Smooth muscle cell (in vitro differentiated cells): ENCODE measurements at regions not wholly inside any gene's neighbourhood (a gene's known extent, or its start where the extent isn't known, plus 50 kb on each side); places are given as distances from the start of the nearest gene placed in this dataset.

ENCODE experiments used
- DNase-seq: peaks from one replicate; lab custom pipeline; 2025; ENCODE audit not compliant: unreplicated experiment; lab: John Stamatoyannopoulos, UW
- H2AFZ ChIP-seq: fragments of 200-600 bp; sonication (generic); 2 replicates; pipeline ENCODE4 v1.6.0; 2016; ENCODE audit warnings: antibody characterized with exemption, low read depth, mild to moderate bottlenecking
- H3F3A ChIP-seq: fragments of 200-600 bp; sonication (generic); 2 replicates; pipeline ENCODE4 v1.6.0; 2017; ENCODE audit warnings: antibody characterized with exemption, low read depth
- H3K27ac ChIP-seq: fragments of 200-600 bp; sonication (generic); 2 replicates; pipeline ENCODE4 v1.5.1; 2016; ENCODE audit warnings: low read depth, mild to moderate bottlenecking
- H3K27me3 ChIP-seq: fragments of 200-600 bp; sonication (generic); 2 replicates; pipeline ENCODE4 v1.6.1; 2016; ENCODE audit warnings: low read depth, mild to moderate bottlenecking
- H3K36me3 ChIP-seq: fragments of 200-600 bp; sonication (generic); 2 replicates; pipeline ENCODE4 v1.5.1; 2016; ENCODE audit warnings: low read depth
- H3K4me1 ChIP-seq: fragments of 200-600 bp; sonication (generic); 2 replicates; pipeline ENCODE4 v1.5.1; 2016; ENCODE audit warnings: low read depth
- H3K4me2 ChIP-seq: fragments of 200-600 bp; sonication (generic); 2 replicates; pipeline ENCODE4 v1.6.0; 2016; ENCODE audit warnings: mild to moderate bottlenecking
- H3K4me3 ChIP-seq: fragments of 200-600 bp; sonication (generic); 2 replicates; pipeline ENCODE4 v1.5.1; 2016; ENCODE audit warnings: mild to moderate bottlenecking
- H3K79me2 ChIP-seq: fragments of 200-600 bp; sonication (generic); 2 replicates; pipeline ENCODE4 v1.6.0; 2016; ENCODE audit warnings: low read depth, mild to moderate bottlenecking
- H3K9ac ChIP-seq: fragments of 200-600 bp; sonication (generic); 2 replicates; pipeline ENCODE4 v1.6.0; 2016; ENCODE audit warnings: low read depth
- H3K9me3 ChIP-seq: fragments of 200-600 bp; sonication (generic); replicated peaks from 2 replicates; pipeline ENCODE4 v1.5.1; 2016; ENCODE audit warnings: low read depth
- H4K20me1 ChIP-seq: fragments of 200-600 bp; sonication (generic); 2 replicates; pipeline ENCODE4 v1.6.0; 2016; ENCODE audit warnings: low read depth
- WGBS: methylation state at CpG from one replicate; pipeline ENCODE4 v1.1.7; 2016; ENCODE audit warnings: low lambda C conversion rate; 5-methylcytosine and 5-hydroxymethylcytosine counted together
- TF ChIP-seq, protein P1 (sequence below): fragments of 200-600 bp; sonication (generic); IDR thresholded peaks from 2 replicates; pipeline ENCODE4 v1.5.1; 2017; ENCODE audit warnings: borderline replicate concordance, mild to moderate bottlenecking, antibody characterized with exemption; ENCODE audit not compliant: insufficient read depth, poor library complexity, severe bottlenecking

DNA sequence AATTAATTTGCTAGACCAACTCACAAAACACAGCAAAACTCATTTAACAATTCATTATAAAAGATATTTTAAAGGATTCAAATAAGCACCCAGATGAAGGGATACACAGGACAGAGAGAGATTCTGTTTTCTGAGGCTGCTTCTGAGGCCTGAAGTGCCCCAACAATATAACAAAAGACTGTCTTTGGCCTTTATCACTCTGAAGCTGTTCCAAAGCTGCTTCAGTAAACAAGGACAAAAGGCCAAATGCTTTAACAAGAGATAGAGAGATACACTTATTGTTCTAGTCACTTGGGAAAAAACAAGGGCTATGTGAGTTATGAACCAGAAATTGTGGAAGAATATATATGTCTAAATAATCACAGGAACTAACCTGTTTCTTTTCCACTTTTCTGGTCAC lies 223.7 kb downstream of the CXCL12 start:
- no peaks in the 10 kb centered on the region for H3F3A ChIP-seq
- H3K9me3 ChIP-seq = peaks cover 5% of the 10 kb centered on the region
- no peak overlapping the region for H3K4me3 ChIP-seq
- H3K4me2 ChIP-seq = no peak overlapping the region
- no peaks in the 10 kb centered on the region for H3K36me3 ChIP-seq
- no peak overlapping the region for H2AFZ ChIP-seq
- H3K27me3 ChIP-seq = no peaks in the 10 kb centered on the region
- TF ChIP-seq, protein P1, sequence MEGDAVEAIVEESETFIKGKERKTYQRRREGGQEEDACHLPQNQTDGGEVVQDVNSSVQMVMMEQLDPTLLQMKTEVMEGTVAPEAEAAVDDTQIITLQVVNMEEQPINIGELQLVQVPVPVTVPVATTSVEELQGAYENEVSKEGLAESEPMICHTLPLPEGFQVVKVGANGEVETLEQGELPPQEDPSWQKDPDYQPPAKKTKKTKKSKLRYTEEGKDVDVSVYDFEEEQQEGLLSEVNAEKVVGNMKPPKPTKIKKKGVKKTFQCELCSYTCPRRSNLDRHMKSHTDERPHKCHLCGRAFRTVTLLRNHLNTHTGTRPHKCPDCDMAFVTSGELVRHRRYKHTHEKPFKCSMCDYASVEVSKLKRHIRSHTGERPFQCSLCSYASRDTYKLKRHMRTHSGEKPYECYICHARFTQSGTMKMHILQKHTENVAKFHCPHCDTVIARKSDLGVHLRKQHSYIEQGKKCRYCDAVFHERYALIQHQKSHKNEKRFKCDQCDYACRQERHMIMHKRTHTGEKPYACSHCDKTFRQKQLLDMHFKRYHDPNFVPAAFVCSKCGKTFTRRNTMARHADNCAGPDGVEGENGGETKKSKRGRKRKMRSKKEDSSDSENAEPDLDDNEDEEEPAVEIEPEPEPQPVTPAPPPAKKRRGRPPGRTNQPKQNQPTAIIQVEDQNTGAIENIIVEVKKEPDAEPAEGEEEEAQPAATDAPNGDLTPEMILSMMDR = no peak
- peaks cover 6% of the 10 kb centered on the region for H3K4me1 ChIP-seq
- no peaks in the 10 kb centered on the region for H3K79me2 ChIP-seq
- no peak overlapping the region for H3K9ac ChIP-seq
- no peak overlapping the region for H3K27ac ChIP-seq
- DNase-seq = no peak
- no peaks in the 10 kb centered on the region for H4K20me1 ChIP-seq

DNA sequence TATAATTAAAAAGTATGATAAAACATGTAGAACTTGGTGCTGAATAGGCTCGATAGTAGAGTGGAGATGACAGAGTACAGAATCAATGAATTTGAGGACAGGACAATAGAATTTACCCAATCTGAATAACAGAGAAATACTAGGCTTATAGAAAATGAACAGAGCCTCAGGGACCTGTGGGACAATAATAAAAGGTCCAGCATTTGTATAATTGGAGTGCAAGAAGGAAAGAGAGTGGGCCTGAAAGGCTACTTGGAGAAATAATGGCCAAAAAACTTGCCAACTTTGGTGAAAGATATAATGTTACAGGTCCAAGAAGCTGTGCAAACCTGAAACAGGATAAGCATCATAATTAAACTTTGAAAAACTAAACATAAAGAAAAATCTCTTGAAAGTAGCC lies 227.3 kb downstream of the CXCL12 start:
- H3K4me3 ChIP-seq = no peak overlapping the region
- H3K27ac ChIP-seq = no peak overlapping the region
- H3K4me2 ChIP-seq = no peak overlapping the region
- H3K9ac ChIP-seq = no peak overlapping the region
- H3K9me3 ChIP-seq = peaks cover 5% of the 10 kb centered on the region
- no peaks in the 10 kb centered on the region for H3K27me3 ChIP-seq
- no peak overlapping the region for H2AFZ ChIP-seq
- DNase-seq = no peak
- no peaks in the 10 kb centered on the region for H3K36me3 ChIP-seq
- H3K79me2 ChIP-seq = no peaks in the 10 kb centered on the region
- H3F3A ChIP-seq = no peaks in the 10 kb centered on the region
- WGBS = 98% methylated on average over 1 of the region's 1 CpG
- TF ChIP-seq, protein P1 = no peak
- H4K20me1 ChIP-seq = no peaks in the 10 kb centered on the region
- H3K4me1 ChIP-seq = no peaks in the 10 kb centered on the region

DNA sequence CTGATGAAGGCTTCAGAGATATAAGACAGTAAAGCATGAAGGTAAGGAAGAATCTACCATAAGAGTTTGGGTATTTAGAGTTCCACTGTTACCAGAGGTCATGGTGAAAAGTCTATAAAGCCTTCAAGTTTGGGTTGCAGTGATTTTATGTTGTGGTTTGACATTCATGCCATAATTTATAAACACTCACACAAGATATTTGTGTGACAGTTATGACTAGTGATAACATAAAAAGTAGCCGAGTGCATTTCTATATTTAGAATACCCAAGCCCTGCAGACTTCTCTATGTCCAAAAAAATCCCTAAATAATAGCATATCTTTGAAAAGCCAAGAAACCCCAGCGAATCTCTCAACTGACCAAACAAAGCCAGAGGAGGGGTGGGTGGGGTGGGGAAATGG lies 229.9 kb downstream of the CXCL12 start:
- Histone ChIP-seq H2AFZ (no peak overlapping the region), H3K9ac (no peak overlapping the region), H3K79me2 (no peaks in the 10 kb centered on the region), H3K4me2 (no peak overlapping the region), H3F3A (no peaks in the 10 kb centered on the region), H4K20me1 (no peaks in the 10 kb centered on the region), H3K27me3 (no peaks in the 10 kb centered on the region), H3K4me1 (no peaks in the 10 kb centered on the region), H3K36me3 (no peaks in the 10 kb centered on the region), H3K9me3 (peaks cover 5% of the 10 kb centered on the region), H3K27ac (no peak overlapping the region), H3K4me3 (no peak overlapping the region)
- no peak for DNase-seq
- 55% methylated on average over 2 of the region's 2 CpGs for WGBS
- TF ChIP-seq, protein P1 = no peak

DNA sequence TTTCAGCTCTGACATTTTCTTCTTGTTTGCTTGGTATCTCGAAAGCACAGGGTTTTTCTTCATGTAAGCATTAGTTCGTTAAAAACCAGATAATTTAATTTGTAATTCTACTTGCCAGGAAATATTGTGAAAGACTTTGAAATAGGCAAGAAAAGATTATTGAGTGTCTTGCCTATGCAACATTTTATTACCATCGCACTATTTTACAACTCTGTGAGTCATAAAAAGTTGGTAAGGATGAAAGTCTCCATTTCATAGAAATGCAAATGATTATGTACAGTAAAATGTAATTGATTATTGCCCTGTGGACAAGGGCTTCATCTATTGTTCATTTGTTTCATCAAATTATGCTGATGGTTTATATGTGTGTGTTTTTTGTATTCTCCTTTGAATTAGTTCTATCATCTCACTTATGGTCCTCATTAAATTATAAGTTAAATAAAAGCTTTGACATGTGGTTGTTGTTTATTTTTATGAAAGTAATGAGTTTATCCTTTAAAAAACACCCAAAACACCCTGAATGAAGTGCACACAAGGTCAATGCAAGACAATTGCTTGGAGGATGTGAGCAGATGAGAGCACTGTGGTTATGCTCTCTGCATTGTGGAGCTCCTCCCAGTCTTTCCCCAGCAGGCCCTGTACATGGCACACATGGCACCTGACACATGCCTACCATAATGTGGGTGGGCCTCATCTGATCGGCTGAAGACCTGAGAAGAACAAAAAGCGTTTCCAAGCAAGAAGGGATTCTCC lies 230.8 kb downstream of the CXCL12 start:
- no peaks in the 10 kb centered on the region for H3F3A ChIP-seq
- WGBS = 79% methylated on average over 5 of the region's 5 CpGs
- H3K4me2 ChIP-seq = no peak overlapping the region
- no peaks in the 10 kb centered on the region for H3K4me1 ChIP-seq
- H3K9me3 ChIP-seq = peaks cover 5% of the 10 kb centered on the region
- no peak for DNase-seq
- TF ChIP-seq, protein P1 = no peak
- H4K20me1 ChIP-seq = no peaks in the 10 kb centered on the region
- H3K4me3 ChIP-seq = no peak overlapping the region
- H3K79me2 ChIP-seq = no peaks in the 10 kb centered on the region
- no peak overlapping the region for H3K9ac ChIP-seq
- no peaks in the 10 kb centered on the region for H3K27me3 ChIP-seq
- no peak overlapping the region for H2AFZ ChIP-seq
- H3K27ac ChIP-seq = no peak overlapping the region
- no peaks in the 10 kb centered on the region for H3K36me3 ChIP-seq
